ENCODE measurements at regions not wholly inside any gene's neighbourhood (a gene's known extent, or its start where the extent isn't known, plus 50 kb on each side); places are given as distances from the start of the nearest gene placed in this dataset.

- H4K20me1 ChIP-seq (ENCODE audit: low read length): no peaks in the 10 kb centered on the region
- no peak for ATAC-seq
- no peaks in the 10 kb centered on the region; the same call in 1 of the 2 replicates for H3K36me3 ChIP-seq (ENCODE audit: low read depth, low read length)
- POLR2A ChIA-PET (ENCODE audit: unreplicated experiment): interaction anchor here (0.6 kb wide), 1 partner anchor 138 kb away, joined by 9 read pairs; no protein-coding TSS in a partner anchor
- CTCF ChIA-PET: interaction anchor here (0.5 to 1.7 kb wide), 17 partner anchors 12 to 702 kb away, joined by 3 to 13 read pairs (median 4); no protein-coding TSS in a partner anchor
- peak overlapping the region; percentile 77; the same call in 1 of the 2 replicates for H3K4me2 ChIP-seq (ENCODE audit: low read length)
- H3F3A ChIP-seq (ENCODE audit: low read length, unreplicated experiment): no peaks in the 10 kb centered on the region
- no peak overlapping the region for H3K4me3 ChIP-seq (ENCODE audit: low read length)
- no peaks in the 10 kb centered on the region for H3K79me2 ChIP-seq (ENCODE audit: low read length)
- intact Hi-C loops (cut with micrococcal nuclease): loop anchor here (2.0 to 5.0 kb wide), 3 partner anchors 305 to 701 kb away; no protein-coding TSS in a partner anchor
- peaks cover 5% of the 10 kb centered on the region for H3K4me1 ChIP-seq (ENCODE audit: insufficient read depth, low read length)
- H3K27ac ChIP-seq (ENCODE audit: low read length): no peak overlapping the region
- H3K27me3 ChIP-seq (ENCODE audit: low read length): no peaks in the 10 kb centered on the region
- H3K9ac ChIP-seq (ENCODE audit: low read length): 0 out of 2 replicates have a peak overlapping the region, but pooled peaks have one; percentile 26
- H3K9me2 ChIP-seq (replicated peaks; ENCODE audit: low read length): no peaks in the 10 kb centered on the region
- no peak for DNase-seq
- no TSS peak for BruUV-seq (replicated peaks)
- H2AFZ ChIP-seq (ENCODE audit: low read length): peak overlapping the region; percentile 79
- peaks cover 6% of the 10 kb centered on the region; the same call in 1 of the 2 replicates for H3K9me3 ChIP-seq (ENCODE audit: low read length)
- no peak for TF ChIP-seq EZH2phosphoT487 (IDR thresholded peaks at IDR 0.05; ENCODE audit: borderline replicate concordance, low read length)
Observed at GRCh38 chr14:71752111-71752738, 180.0 kb upstream of the RGS6 start.

- Histone ChIP-seq H3K36me3 (ENCODE audit: low read depth, low read length) (no peaks in the 10 kb centered on the region; the same call in 1 of the 2 replicates), H3K79me2 (ENCODE audit: low read length) (no peaks in the 10 kb centered on the region), H3K9me3 (ENCODE audit: low read length) (no peaks in the 10 kb centered on the region), H3K4me2 (ENCODE audit: low read length) (peak overlapping the region; percentile 77), H4K20me1 (ENCODE audit: low read length) (no peaks in the 10 kb centered on the region), H3F3A (ENCODE audit: low read length, unreplicated experiment) (no peaks in the 10 kb centered on the region), H3K27me3 (ENCODE audit: low read length) (no peaks in the 10 kb centered on the region), H2AFZ (ENCODE audit: low read length) (peak overlapping the region; percentile 79), H3K27ac (ENCODE audit: low read length) (no peak overlapping the region), H3K4me3 (ENCODE audit: low read length) (peak overlapping the region; percentile 46; the same call in 1 of the 2 replicates), H3K9ac (ENCODE audit: low read length) (peak overlapping the region; percentile 26), H3K4me1 (ENCODE audit: insufficient read depth, low read length) (peaks cover 5% of the 10 kb centered on the region), H3K9me2 (replicated peaks; ENCODE audit: low read length) (no peaks in the 10 kb centered on the region)
- CTCF ChIA-PET: interaction anchor here (0.5 to 1.7 kb wide), 22 partner anchors 13 to 846 kb away, joined by 3 to 13 read pairs (median 4); partner anchors contain the start of gene PCNX1
- DNase-seq: peak; percentile 94
- intact Hi-C loops (cut with micrococcal nuclease): loop anchor here (1.0 to 5.0 kb wide), 8 partner anchors 32 to 702 kb away; no protein-coding TSS in a partner anchor
- no TSS peak for BruUV-seq (replicated peaks)
- peak; percentile 98 for TF ChIP-seq CTCF (conservative IDR thresholded peaks at IDR 0.05; ENCODE audit: low read depth, low read length)
- no peak for TF ChIP-seq EZH2phosphoT487 (IDR thresholded peaks at IDR 0.05; ENCODE audit: borderline replicate concordance, low read length)
- POLR2A ChIA-PET (ENCODE audit: unreplicated experiment): no interaction called here
- peak; percentile 85 for ATAC-seq
Observed at GRCh38 chr14:71753126-71753830, 179.0 kb upstream of the RGS6 start.

GRCh38 chr14:71753976-71754375 lies 178.3 kb upstream of the RGS6 start:
- ChIA-PET POLR2A (ENCODE audit: unreplicated experiment) (no interaction called here), CTCF (no interaction called here)
- no peaks in the 10 kb centered on the region for H3F3A ChIP-seq (ENCODE audit: low read length, unreplicated experiment)
- no peaks in the 10 kb centered on the region for H4K20me1 ChIP-seq (ENCODE audit: low read length)
- H3K36me3 ChIP-seq (ENCODE audit: low read depth, low read length): no peaks in the 10 kb centered on the region
- no peaks in the 10 kb centered on the region for H3K79me2 ChIP-seq (ENCODE audit: low read length)
- H2AFZ ChIP-seq (ENCODE audit: low read length): no peak overlapping the region
- no TSS peak for BruUV-seq (replicated peaks)
- no peaks in the 10 kb centered on the region for H3K9me3 ChIP-seq (ENCODE audit: low read length)
- peaks cover 5% of the 10 kb centered on the region for H3K4me1 ChIP-seq (ENCODE audit: insufficient read depth, low read length)
- H3K27me3 ChIP-seq (ENCODE audit: low read length): no peaks in the 10 kb centered on the region
- intact Hi-C loops (cut with micrococcal nuclease): loop anchor here (1.0 to 5.0 kb wide), 8 partner anchors 33 to 703 kb away; no protein-coding TSS in a partner anchor
- no peak for ATAC-seq
- no peaks in the 10 kb centered on the region for H3K9me2 ChIP-seq (replicated peaks; ENCODE audit: low read length)
- no peak overlapping the region for H3K9ac ChIP-seq (ENCODE audit: low read length)
- H3K27ac ChIP-seq (ENCODE audit: low read length): no peak overlapping the region
- TF ChIP-seq CTCF (conservative IDR thresholded peaks at IDR 0.05; ENCODE audit: low read depth, low read length) (no peak), EZH2 (IDR thresholded peaks at IDR 0.05; ENCODE audit: low read length, unreplicated experiment) (no peak), EZH2phosphoT487 (IDR thresholded peaks at IDR 0.05; ENCODE audit: borderline replicate concordance, low read length) (no peak)
- H3K4me3 ChIP-seq (ENCODE audit: low read length): no peak overlapping the region
- no peak overlapping the region for H3K4me2 ChIP-seq (ENCODE audit: low read length)
- DNase-seq: no peak
